ENCODE measurements at regions not wholly inside any gene's neighbourhood (a gene's known extent, or its start where the extent isn't known, plus 50 kb on each side); places are given as distances from the start of the nearest gene placed in this dataset.

DNA sequence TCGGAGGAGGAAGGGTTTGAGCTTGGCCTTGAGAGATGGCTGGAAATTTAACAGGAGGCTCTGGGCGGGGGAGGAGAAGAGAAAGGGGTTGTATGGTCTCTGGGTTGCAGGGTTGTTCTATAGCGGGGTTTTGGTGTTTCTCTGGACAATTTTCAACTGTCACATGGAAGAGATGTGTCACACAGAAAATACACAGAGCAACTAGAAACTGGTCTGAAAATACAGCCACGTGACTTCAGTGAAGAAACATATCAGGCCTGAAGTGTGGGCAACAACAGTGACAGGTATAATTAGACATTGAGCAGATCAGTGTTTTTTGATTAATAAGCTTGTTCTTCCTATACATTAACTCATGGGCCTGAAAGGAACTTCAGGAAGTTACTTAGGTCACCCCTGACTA lies 205.3 kb upstream of the HMGA2 start:
- DNase-seq (ENCODE audit: low read depth, low spot score) (no peak), ATAC-seq (no peak)
- intact Hi-C loops (cut with micrococcal nuclease; ENCODE audit: unreplicated experiment): no loop called here
- peak overlapping the region; percentile 31; the same call in 1 of the 2 replicates for H3K27ac ChIP-seq (ENCODE audit: low read length)
- no peaks in the 10 kb centered on the region for H3K4me1 ChIP-seq (ENCODE audit: control insufficient read depth, insufficient read depth, low read length)
- no peaks in the 10 kb centered on the region for H3K36me3 ChIP-seq (ENCODE audit: control insufficient read depth, insufficient read depth, low read length)
- in situ Hi-C loops (cut with HindIII; ENCODE audit: low pct_unique_long_range_greater_than_20kb, low sequenced_read_pairs): no loop called here
- H3K9me3 ChIP-seq (ENCODE audit: control insufficient read depth, insufficient read depth, low read depth, low read length): no peaks in the 10 kb centered on the region; the same call in 1 of the 2 replicates
- ChIA-PET POLR2A (no interaction called here), CTCF (no interaction called here)
- H3K4me3 ChIP-seq (ENCODE audit: low read depth in 2 of 2, low read length in 2 of 2): no peak overlapping the region
- BruUV-seq (replicated peaks): no TSS peak
- H3K27me3 ChIP-seq (ENCODE audit: control insufficient read depth, insufficient read depth, low read length): no peaks in the 10 kb centered on the region
- TF ChIP-seq CTCF (IDR thresholded peaks at IDR 0.05): no peak
- no peak for TF ChIP-seq TCF7L2 (IDR thresholded peaks at IDR 0.05; ENCODE audit: low read depth, low read length)
- TF ChIP-seq POLR2AphosphoS5 (IDR thresholded peaks at IDR 0.05; ENCODE audit: low read depth, low read length): no peak
- no peak for TF ChIP-seq REST (IDR thresholded peaks at IDR 0.05; ENCODE audit: insufficient read depth in 1 of 2, low read depth in 2 of 2, low read length in 1 of 2)
- TF ChIP-seq SIN3A (IDR thresholded peaks at IDR 0.05; ENCODE audit: borderline replicate concordance, insufficient read depth, low read depth, low read length): no peak

GRCh38 chr12:65620046-65620445 lies 204.2 kb upstream of the HMGA2 start:
- BruUV-seq (replicated peaks): no TSS peak
- CTCF ChIA-PET: no interaction called here
- no peak overlapping the region; the same call in 1 of the 2 replicates for H3K27ac ChIP-seq (ENCODE audit: low read length)
- intact Hi-C loops (cut with micrococcal nuclease; ENCODE audit: unreplicated experiment) (no loop called here), in situ Hi-C loops (cut with HindIII; ENCODE audit: low pct_unique_long_range_greater_than_20kb, low sequenced_read_pairs) (no loop called here)
- no peaks in the 10 kb centered on the region for H3K4me1 ChIP-seq (ENCODE audit: control insufficient read depth, insufficient read depth, low read length)
- ATAC-seq: no peak
- H3K4me3 ChIP-seq (ENCODE audit: low read depth in 2 of 2, low read length in 2 of 2): no peak overlapping the region
- TF ChIP-seq SIN3A (IDR thresholded peaks at IDR 0.05; ENCODE audit: borderline replicate concordance, insufficient read depth, low read depth, low read length) (no peak), CTCF (IDR thresholded peaks at IDR 0.05) (no peak), REST (IDR thresholded peaks at IDR 0.05; ENCODE audit: insufficient read depth in 1 of 2, low read depth in 2 of 2, low read length in 1 of 2) (no peak), TCF7L2 (IDR thresholded peaks at IDR 0.05; ENCODE audit: low read depth, low read length) (no peak), POLR2AphosphoS5 (IDR thresholded peaks at IDR 0.05; ENCODE audit: low read depth, low read length) (no peak)
- POLR2A ChIA-PET: no interaction called here
- no peaks in the 10 kb centered on the region for H3K27me3 ChIP-seq (ENCODE audit: control insufficient read depth, insufficient read depth, low read length)
- DNase-seq (ENCODE audit: low read depth, low spot score): no peak
- no peaks in the 10 kb centered on the region for H3K36me3 ChIP-seq (ENCODE audit: control insufficient read depth, insufficient read depth, low read length)
- peaks cover 3% of the 10 kb centered on the region; the same call in 1 of the 2 replicates for H3K9me3 ChIP-seq (ENCODE audit: control insufficient read depth, insufficient read depth, low read depth, low read length)

All from Panc1 (cell line).